ENCODE measurements at regions not wholly inside any gene's neighbourhood (a gene's known extent, or its start where the extent isn't known, plus 50 kb on each side); places are given as distances from the start of the nearest gene placed in this dataset.

DNA sequence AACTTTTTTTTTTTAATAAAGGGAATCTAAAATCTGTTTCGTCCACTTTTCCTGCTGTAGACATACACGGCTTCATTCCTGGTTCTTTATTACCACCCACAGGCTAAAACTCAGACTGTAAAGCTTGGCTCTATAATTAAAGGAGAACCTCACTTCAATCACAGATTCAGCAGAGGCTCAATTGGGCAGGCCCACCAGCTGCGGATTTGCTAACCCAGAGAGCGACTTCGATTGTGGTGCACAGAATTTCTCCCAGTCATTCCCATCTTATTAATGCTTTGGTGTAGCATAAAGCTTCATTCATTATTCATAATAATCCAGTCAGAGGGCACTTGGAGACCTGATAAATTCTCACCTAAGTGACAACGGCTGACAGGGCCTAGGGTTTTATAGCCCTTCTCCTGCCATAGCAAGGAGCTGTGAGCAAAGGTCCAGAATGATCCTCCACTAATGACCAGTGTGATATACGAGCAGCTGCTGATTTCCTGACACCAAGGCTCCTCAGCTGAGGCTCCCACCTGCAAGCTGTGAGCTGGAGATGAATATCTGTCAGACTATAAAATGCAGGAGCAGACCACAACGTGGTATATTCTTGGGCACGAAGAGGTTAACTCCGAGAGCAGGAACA lies 149.0 kb downstream of the ATP6V1G3 start:
- H3K27me3 Mint-ChIP-seq, result no peaks in the 10 kb centered on the region
- H3K36me3 Mint-ChIP-seq (ENCODE audit: low read depth), result no peaks in the 10 kb centered on the region
- ATAC-seq (ENCODE audit: poor library complexity) (no peak), DNase-seq (no peak)
- TF ChIP-seq, protein P1, sequence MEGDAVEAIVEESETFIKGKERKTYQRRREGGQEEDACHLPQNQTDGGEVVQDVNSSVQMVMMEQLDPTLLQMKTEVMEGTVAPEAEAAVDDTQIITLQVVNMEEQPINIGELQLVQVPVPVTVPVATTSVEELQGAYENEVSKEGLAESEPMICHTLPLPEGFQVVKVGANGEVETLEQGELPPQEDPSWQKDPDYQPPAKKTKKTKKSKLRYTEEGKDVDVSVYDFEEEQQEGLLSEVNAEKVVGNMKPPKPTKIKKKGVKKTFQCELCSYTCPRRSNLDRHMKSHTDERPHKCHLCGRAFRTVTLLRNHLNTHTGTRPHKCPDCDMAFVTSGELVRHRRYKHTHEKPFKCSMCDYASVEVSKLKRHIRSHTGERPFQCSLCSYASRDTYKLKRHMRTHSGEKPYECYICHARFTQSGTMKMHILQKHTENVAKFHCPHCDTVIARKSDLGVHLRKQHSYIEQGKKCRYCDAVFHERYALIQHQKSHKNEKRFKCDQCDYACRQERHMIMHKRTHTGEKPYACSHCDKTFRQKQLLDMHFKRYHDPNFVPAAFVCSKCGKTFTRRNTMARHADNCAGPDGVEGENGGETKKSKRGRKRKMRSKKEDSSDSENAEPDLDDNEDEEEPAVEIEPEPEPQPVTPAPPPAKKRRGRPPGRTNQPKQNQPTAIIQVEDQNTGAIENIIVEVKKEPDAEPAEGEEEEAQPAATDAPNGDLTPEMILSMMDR (IDR thresholded peaks at IDR 0.05), result no peak
- no peaks in the 10 kb centered on the region for H3K4me1 Mint-ChIP-seq (ENCODE audit: low read depth)
- Histone ChIP-seq H3K9me3 (ENCODE audit: control insufficient read depth in 1 of 2, insufficient read depth in 1 of 2, low read length in 2 of 2) (no peaks in the 10 kb centered on the region), H3K4me1 (ENCODE audit: insufficient read depth, low read length) (no peaks in the 10 kb centered on the region), H3K27me3 (ENCODE audit: control insufficient read depth in 1 of 2, insufficient read depth in 2 of 2, low read length in 2 of 2) (no peaks in the 10 kb centered on the region), H3K36me3 (ENCODE audit: insufficient read depth, low read length) (no peaks in the 10 kb centered on the region), H3K4me3 (ENCODE audit: low read length) (no peak overlapping the region), H3K27ac (ENCODE audit: low read depth in 1 of 2, low read length in 2 of 2) (no peak overlapping the region)
- no peak overlapping the region for H3K27ac Mint-ChIP-seq
- ChIA-PET CTCF (interaction anchor here (1.2 kb wide), 1 partner anchor 13 kb away, joined by 4 read pairs; no protein-coding TSS in a partner anchor), POLR2A (no interaction called here)
- H3K9me3 Mint-ChIP-seq, result no peaks in the 10 kb centered on the region
- intact Hi-C loops (cut with DNase I, micrococcal nuclease), result no loop called here
- no peak overlapping the region for H3K4me3 Mint-ChIP-seq

DNA sequence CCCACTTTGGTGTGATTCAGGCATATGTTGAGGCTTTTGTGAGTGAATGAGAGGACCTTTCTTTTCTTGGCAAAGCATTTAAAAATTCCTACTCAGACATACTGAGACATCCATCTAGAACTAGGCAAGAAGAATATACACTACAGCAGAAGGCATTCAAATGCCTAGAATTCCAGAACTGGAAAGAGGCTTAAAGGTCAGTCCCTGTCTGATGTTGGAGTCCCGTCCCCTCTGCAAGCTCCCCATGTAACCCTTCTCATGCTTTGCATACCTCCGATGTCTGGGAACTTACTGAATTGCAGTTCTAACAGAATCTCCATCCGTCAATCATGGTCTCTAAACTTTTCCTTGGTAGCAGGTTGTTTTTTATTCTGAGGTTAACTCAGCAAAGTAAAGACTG lies 152.9 kb downstream of the ATP6V1G3 start:
- DNase-seq, result no peak
- intact Hi-C loops (cut with DNase I, micrococcal nuclease), result no loop called here
- CTCF ChIA-PET, result no interaction called here

DNA sequence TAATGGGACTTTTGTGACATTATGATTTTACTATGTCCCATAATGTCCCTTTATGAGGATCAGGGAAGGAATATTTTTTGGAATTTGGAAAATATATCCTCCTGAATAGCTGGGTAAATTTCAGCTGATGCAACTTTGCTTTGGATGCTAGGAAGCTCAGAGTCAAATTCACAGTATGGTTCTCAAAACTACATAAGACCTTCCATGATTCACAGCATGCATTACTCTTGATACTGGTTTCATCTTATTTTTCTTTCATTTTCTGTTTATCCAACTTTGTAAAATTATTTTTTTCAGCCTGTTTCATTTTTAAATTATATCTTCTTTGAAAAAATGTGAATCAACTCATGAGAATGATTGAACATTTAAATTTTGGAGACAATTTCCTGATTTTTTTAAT lies 160.2 kb downstream of the ATP6V1G3 start:
- ATAC-seq (ENCODE audit: poor library complexity), result no peak
- no peak overlapping the region for H3K27ac Mint-ChIP-seq

More for the DNA sequence above, 152.9 kb downstream of the ATP6V1G3 start:
- no peaks in the 10 kb centered on the region for H3K36me3 Mint-ChIP-seq (ENCODE audit: low read depth)
- Histone ChIP-seq H3K36me3 (ENCODE audit: insufficient read depth, low read length) (no peaks in the 10 kb centered on the region), H3K27ac (ENCODE audit: low read depth in 1 of 2, low read length in 2 of 2) (no peak overlapping the region), H3K4me3 (ENCODE audit: low read length) (no peak overlapping the region), H3K27me3 (ENCODE audit: control insufficient read depth in 1 of 2, insufficient read depth in 2 of 2, low read length in 2 of 2) (no peaks in the 10 kb centered on the region), H3K4me1 (ENCODE audit: insufficient read depth, low read length) (no peaks in the 10 kb centered on the region), H3K9me3 (ENCODE audit: control insufficient read depth in 1 of 2, insufficient read depth in 1 of 2, low read length in 2 of 2) (no peaks in the 10 kb centered on the region)
- H3K9me3 Mint-ChIP-seq, result no peaks in the 10 kb centered on the region
- TF ChIP-seq, protein P1 (IDR thresholded peaks at IDR 0.05), result no peak
- no peaks in the 10 kb centered on the region for H3K27me3 Mint-ChIP-seq
- POLR2A ChIA-PET, result no interaction called here
- H3K27ac Mint-ChIP-seq, result no peak overlapping the region
- no peak overlapping the region for H3K4me3 Mint-ChIP-seq
- H3K4me1 Mint-ChIP-seq (ENCODE audit: low read depth), result no peaks in the 10 kb centered on the region
- no peak for ATAC-seq (ENCODE audit: poor library complexity)

More for the DNA sequence above, 160.2 kb downstream of the ATP6V1G3 start:
- Mint-ChIP-seq H3K9me3 (peaks cover 3% of the 10 kb centered on the region), H3K4me3 (no peak overlapping the region), H3K4me1 (ENCODE audit: low read depth) (peaks cover 24% of the 10 kb centered on the region), H3K27me3 (no peaks in the 10 kb centered on the region), H3K36me3 (ENCODE audit: low read depth) (no peaks in the 10 kb centered on the region)
- no peaks in the 10 kb centered on the region for H3K36me3 ChIP-seq (ENCODE audit: insufficient read depth, low read length)
- POLR2A ChIA-PET, result no interaction called here
- H3K4me3 ChIP-seq (ENCODE audit: low read length), result no peak overlapping the region
- H3K27me3 ChIP-seq (ENCODE audit: control insufficient read depth in 1 of 2, insufficient read depth in 2 of 2, low read length in 2 of 2), result no peaks in the 10 kb centered on the region
- TF ChIP-seq, protein P1 (IDR thresholded peaks at IDR 0.05), result no peak
- H3K27ac ChIP-seq (ENCODE audit: low read depth in 1 of 2, low read length in 2 of 2), result no peak overlapping the region
- DNase-seq, result no peak
- H3K9me3 ChIP-seq (ENCODE audit: control insufficient read depth in 1 of 2, insufficient read depth in 1 of 2, low read length in 2 of 2), result no peaks in the 10 kb centered on the region
- H3K4me1 ChIP-seq (ENCODE audit: insufficient read depth, low read length), result no peaks in the 10 kb centered on the region
- CTCF ChIA-PET, result no interaction called here
- intact Hi-C loops (cut with DNase I, micrococcal nuclease), result no loop called here
